Fibroblast of peridontal ligament (primary cell): ENCODE measurements at regions not wholly inside any gene's neighbourhood (a gene's known extent, or its start where the extent isn't known, plus 50 kb on each side); places are given as distances from the start of the nearest gene placed in this dataset.

Experiments used
- DNase-seq: peaks from one replicate; pipeline ENCODE4 v3.0.0-alpha.2; 2010; ENCODE audit errors: extremely low read depth

DNA sequence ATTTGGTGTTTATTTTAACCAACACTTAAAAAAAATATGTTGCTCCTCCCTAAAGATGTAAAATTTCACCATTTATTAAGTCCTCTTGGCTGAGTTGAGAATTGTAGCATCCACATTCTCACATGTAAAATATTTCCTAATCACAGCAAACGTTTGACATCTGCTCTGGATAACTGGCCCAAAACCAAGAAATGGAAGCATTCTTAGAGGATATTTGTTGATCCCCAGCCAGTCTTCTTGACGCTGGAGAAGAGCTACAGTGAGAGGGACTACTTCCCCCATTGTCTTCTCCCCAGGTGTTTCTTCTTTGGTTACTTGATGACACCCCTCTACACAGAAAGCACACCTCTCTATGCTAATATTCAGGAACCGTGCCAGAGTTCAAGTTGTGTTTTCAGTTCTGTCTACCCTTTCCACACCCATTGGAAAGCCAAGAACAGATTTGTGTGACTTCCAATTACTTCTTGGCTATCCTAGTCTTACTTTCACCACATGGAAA is 454.5 kb upstream of the JAG1 start:
- DNase-seq = peak; percentile 39

DNA sequence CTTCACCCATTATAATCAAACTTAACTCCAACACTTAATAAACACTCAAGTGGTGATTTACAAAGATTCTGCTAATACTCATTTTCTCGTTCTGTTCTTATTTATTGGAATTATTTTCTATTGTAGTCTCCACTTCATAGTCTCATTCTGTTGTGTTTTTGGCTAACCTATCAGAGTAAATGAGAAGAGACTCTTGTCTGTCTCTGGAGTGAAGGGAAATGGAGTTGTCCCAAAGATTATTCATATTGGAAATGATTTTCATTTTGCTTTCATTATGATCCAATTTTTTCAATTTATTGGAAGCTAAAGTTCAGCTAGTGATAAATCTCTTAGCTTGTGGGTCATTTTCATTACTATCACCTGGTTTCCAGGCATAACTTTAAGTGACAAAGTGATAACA is 454.9 kb upstream of the JAG1 start:
- DNase-seq = no peak

DNA sequence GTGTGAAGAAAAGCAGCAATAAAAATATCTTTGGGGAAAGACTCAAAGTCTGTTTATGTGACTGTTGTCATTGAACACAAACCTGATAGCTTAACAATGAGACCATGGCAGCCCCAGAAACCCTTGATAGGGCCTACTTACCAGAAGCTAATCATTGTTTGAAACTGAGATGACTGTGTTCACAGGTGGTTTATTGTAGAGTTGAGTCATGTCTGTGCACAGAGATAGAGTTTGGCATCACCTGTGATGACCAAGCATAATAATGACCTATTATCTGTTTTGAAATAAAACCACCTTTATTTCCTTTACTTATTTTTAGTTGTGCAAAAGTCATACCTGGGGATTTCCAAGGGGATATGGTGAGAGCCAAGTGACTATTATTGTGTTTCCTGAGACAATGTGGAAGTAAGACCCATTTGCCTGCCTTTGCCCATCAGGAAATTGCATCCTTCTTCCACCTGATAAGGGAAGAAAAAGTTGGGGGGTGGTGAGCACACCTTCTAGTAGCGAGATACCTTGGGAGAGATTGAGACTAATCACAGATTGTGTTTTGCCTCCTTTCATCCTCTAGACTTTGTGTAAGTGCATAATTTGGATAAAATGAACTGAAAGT is 456.9 kb upstream of the JAG1 start:
- no peak for DNase-seq

DNA sequence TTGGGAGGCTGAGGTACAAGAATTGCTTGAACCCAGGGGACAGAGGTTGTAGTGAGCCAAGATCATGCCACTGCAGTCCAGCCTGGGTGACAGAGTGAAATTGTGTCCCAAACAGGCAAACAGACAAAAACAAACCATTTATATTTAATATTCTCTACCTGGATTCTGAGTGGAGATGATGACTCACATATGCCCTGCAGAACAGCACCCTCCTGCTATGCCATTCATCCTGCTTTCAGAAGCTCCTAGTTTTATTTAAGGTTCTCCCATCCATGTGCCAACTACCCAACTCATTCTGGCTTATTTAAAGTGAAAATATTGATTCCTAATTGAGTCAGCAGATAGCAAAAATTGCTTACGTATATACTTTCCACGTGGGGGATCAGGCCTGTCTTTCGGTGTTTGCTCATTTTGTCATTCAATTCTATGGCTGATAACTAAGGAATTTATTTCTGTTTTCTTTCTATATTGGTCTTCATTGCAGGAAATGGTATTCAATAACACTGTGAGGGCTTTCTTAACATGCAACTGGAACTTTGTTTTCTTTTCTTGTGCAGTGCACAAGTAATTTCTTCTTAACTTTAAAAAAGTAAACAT is 459.1 kb upstream of the JAG1 start:
- no peak for DNase-seq

DNA sequence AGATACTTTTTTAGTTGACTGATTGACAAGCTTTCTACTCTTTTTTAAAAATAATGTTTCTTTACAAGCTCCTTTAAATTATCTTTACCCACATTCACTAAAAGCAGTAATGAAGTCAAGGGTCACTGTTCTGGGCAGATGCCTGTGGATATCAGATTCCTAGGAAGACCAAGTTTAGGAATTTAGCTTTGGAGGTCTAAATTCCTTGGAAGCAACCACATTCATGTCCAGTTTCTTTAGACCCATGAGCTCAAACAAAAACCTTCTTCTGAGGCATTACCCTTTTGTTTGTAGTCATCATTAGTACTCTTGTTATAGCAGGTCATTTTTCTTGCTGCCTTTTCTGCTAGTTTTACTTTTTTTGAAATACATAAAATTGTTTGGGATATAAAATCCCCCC is 462.9 kb upstream of the JAG1 start:
- peak; percentile 49 for DNase-seq

DNA sequence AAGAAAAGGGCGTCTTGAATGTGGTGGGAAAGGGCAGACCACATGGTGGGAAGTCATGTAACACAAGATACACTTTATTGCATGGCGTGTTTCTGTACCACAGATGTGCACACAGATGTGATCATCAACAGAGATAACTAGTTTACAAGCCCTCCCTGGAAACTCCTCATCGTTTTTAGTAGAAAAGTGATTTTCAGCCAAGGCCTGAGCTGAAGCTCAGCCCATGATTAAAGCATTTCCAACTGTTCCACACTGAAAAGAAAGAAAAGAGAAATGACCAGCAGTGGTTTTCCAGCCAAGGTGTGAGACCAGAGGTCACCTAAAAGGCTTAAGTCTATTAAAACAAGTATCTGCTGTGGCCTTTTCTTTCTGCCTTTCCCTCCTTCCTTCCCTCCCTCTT is 463.9 kb upstream of the JAG1 start:
- DNase-seq = no peak

DNA sequence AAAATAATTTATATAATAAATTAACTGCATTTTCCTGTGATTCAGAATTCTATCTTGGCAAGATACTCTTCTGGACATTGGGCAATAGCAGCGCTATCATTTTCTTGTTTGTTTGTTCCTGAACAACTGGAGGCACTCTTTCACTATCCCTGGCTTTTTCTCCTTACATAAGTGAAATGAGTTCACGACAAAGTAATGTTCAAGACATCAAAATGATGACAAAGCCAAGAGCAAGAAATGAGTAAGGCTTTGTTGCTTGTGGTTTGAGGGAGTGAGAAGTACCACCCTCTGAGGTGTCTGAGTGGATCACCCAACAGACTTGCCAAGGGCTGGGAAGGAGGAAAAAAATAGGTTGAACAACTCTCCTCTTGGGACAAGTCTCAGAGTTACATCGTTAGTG is 466.6 kb upstream of the JAG1 start:
- peak; percentile 75 for DNase-seq

DNA sequence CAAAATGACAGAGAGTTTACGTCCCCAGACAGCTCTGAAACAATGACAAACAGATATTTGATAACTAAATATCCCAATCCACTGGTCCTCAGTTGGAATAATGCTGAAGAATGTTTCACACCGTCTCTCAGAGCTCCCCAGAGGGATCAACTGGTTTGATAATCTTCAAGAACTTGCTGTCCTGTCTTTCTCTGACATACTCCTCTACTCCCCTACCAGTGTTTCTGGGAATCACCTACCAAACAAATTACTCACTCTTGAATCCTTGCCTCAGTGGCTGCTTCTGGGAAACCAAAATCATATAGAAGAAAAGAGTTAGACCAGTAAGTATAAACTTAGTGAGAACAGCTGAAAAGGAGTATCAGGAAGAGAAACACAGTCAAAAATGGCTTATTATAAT is 469.7 kb upstream of the JAG1 start:
- no peak for DNase-seq

DNA sequence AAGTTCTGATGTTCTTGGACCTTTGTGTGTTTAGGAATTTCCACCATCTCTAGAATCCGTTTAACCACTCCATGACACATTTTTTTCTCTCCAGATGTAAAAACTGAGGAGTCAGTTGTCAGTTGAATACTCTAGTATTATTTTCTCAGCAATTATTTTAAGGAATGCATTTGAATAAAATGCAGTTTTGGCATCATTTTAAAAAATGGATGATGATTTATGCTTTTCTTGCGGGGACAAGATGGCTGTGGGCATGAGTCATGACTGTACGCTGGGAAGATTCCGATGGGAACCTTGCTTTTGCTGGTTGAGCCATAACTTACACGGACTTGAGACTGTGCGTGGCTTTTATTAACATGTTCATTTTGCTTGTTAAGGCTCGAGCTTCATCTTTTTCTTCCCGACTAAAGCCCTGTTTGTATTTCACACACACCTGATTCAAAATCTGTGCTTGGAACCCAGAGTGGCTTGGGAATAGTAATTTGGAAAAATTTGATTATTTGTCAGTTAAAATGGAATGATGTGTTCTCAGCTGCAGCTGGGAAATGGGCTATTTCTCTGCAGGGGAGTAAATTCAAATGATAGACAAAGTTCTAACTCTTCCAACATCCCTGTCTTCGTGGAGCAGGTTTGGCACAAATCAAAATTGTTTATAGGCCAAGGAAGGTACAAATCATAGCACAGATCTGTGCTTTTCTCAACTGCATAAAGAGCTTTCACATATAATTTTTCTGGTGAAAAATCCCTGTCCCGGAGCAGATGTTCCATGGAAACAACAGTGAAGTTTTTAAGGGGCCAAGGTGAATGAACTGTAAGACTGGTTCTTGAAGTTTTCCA is 470.5 kb upstream of the JAG1 start:
- peak; percentile 97 for DNase-seq

DNA sequence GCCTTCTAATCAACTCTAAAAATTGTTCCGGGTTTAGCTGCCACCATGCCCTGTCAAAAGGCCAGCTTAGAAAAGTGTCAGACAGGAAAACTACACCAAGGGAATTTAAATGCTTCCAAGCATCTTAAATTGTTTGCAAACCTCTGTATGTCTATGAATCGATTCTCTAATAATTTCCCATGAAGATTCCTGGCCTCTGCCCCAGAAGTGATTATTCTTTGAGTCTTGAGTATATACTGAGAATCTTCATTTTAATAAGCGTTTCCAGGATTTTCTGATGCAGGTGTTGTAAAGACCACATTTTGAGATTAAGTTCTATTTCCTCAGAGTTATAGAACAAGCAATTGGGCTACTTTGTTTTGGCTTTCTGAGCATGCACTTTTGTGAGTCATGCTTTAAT is 471.8 kb upstream of the JAG1 start:
- DNase-seq = no peak

DNA sequence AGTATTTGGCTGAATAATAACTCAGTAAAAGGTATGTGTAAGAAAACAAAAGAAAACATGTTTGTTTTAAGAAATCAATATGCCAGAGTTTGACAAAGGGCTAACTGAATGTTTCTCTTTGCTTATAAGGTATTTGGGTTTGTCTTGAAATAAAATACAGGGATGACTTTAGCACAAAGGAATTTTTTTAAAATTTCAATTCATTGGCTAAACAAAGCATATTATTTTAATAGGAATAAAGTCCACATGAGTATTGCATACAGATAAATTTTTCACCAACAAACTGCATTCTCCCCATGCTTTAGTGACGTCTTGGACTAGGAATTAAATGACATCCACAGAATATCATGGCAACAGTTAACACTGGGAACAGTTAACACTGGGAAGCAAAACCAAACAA is 480.0 kb upstream of the JAG1 start:
- peak; percentile 53 for DNase-seq

DNA sequence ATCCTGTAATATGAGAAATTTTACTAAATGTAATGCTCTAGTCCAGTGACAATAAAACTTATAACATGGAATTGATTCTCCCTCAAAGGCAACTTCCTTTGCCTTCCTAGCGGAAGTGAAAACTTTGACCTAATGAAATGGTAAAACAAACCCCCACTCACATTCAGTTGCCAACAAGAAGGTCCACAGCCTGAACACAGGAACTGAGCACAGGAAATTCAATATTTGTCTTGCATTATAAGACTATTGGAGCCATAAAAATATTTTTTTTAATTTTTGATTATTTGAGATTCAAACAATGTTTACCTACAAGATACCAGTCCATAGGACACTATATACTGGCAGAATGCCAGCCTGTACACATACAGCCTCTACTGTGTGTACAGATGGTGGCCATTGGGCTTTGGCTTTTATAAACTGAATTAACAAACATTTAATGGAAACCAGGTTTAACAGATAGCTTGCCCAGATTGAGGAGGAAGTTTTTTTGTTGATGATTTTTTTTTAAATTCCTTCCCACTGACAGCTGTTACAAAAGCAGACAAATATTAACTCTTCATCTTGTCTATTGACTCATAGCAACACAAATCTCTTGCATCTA is 481.5 kb upstream of the JAG1 start:
- DNase-seq = peak; percentile 43

DNA sequence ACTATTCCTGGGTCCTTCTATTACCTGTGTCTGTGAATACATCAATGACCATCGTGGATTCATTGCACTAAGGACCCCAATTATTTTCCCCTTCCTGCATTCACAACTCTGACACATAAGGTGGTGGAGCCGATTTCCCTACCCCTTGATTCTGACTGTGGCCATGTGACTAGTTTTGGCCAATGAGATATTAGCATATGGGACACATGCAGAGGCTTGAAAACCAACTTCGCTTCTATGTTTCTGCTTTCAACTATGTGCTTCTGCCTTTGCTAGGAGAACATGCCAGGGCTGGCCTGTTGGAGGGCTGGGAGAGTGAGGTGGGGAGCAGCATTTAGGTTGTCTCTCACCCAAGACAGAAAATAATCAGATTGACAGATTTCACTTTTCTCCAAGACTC is 483.1 kb upstream of the JAG1 start:
- no peak for DNase-seq

DNA sequence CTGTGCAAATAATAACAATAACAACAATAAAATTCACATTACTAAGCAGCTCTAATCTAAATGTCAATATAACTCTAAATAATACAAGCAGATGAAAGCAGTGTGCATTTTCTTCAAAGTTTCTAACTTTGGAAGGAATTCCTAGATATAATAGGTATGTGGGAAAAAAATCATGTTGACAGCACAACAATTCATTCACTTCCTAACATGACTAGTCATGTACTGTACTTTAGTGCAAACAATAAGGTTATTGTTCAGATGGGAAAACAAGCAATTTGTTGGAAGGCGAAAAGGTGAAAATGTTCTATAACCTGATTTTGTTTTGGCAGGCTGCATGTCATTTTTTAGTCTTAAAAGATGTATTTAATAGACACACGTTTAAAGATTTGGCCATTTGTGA is 484.3 kb upstream of the JAG1 start:
- DNase-seq = no peak

DNA sequence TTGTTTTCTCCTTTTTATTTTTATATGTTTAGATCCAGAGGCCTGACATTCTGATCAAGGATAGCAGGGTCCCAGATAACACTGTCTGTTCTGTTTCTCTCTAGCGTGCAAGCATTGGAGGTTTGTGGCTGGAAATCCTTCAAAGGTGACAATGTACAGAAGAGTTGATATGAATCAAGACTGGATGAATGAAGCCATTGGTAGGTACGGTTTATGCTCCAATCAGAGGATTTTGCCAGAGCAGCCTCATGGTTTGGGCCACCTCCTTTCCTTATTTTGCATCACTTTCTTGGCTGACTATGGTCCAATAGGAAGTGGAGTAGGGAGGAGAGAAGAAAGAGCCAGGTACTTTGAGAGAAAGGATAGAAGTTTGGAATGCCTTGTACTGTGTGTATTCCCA is 484.8 kb upstream of the JAG1 start:
- no peak for DNase-seq

DNA sequence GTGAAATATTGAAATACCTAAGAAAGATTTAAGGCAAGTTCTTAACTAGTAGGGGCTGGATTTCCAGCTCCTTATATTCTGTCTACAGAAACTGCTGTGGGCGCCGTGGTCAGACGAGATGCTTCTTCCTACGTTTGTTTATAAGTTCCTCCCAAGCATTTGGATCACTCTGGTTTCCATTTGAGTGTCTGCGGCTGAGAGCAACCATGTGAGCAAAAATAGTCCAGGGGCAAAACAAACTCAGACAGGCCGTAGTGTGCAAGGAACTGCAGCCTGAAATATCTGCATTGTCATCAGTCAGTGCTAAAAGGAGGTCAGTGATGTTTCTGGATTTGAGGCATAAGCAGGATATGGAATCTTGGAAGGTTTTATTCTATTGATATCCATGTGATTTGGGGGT is 485.9 kb upstream of the JAG1 start:
- peak; percentile 96 for DNase-seq

DNA sequence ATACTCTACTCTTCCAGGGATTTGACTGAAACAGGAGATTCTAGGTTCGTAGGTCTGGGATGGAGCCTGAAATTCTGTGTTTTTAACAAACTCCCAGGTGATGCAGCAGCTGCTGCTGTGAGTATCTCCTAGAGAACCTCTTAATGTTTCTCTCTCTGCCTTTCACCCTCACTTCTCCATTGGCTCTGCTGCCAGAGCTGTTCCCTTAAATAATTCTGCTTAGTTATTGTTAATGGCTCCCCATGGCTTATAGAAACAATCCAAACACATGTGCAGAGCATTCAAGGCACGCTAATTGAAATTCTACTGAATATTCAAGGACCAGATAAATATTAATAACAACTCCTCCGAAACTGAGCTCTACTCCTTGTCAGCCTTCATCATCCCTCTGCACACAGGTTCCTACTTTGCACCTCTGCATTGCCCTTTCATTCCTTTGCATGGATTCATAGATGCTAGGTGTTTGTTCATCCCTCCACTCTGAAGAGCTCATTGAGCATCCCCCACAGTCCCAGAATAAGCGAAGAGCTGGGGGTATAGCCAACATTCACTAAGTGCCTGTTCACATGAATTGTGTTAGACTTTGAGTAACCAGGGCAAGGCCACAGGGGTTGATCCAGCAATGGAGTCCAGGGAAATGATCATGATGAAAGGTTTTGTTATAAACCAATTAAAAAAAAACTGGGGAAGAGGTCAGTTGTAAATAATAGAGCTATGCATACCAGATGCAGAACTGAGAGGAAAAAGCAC is 488.4 kb upstream of the JAG1 start:
- peak; percentile 44 for DNase-seq

DNA sequence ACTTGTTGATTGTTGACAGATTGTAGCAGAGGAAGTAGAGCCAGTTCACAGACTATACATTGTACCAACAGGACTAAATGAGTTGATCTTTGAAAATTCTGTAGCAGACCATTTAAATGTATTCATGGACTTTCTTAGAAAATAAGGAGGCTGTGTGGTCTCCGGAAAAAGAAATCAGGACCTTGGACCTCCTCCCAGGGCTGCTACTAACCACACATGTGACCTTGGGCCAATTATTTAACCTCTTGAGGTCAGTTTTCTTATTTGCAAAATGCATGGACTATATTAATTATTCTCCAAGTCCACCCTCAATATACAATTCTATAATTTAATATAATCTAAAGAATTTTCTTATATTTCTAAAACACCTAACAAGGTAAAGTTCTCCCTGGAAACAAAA is 492.0 kb upstream of the JAG1 start:
- DNase-seq = no peak

DNA sequence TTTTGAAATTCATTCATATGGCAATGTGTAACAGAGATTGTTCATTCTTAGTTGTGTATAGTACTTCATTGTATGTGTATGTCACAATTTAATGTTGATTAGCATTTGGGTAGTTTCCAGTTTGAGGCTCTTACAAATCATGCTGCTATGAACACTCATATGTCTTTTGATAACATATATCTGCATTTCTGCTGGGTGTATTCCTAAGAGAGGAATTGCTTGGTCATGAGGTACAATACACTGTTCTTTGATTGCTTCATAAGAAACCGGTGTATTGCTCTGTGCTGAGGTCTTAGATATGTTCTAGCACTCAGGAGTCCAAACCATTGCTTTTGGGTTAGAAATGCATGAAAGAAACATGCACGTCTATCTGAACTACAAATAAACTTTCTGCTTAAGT is 492.9 kb upstream of the JAG1 start:
- DNase-seq = peak; percentile 42

DNA sequence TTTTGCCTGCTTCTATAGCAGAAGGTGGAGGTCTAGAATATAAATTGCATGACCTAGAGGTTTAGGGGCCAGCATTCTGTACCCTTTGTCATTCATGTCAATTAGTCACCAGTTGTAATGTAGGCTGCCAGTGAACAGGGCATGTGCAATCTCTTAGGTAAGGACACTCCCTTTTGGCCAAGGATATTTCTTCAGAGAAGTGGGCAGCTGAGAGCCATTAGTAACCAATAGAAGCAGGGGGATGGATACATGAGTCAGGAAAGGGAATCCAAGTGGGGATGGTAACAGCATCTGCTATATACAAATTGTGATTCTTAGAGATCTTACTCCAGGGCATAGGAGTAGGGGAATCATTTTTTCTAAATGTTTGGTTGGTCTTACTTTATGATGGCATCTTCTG is 494.2 kb upstream of the JAG1 start:
- DNase-seq = peak; percentile 28

DNA sequence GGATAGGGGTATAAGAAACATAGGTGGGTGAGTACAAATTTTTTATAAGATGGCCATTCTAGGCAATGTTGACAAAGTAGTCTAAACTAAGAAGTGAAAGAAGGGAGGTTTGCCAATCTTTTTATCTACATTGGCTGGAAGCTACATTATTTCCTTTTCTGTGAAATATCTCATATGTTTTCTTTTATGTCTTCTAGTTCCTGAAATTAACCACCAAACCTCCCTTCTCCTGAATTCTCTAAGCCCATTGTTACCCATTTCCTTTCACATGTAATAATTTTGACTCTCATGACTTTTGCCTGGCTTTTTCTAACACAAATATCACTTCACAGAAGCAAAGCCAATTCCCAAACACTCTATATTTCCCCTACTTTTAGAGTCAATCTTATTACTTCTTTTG is 496.2 kb upstream of the JAG1 start:
- no peak for DNase-seq

DNA sequence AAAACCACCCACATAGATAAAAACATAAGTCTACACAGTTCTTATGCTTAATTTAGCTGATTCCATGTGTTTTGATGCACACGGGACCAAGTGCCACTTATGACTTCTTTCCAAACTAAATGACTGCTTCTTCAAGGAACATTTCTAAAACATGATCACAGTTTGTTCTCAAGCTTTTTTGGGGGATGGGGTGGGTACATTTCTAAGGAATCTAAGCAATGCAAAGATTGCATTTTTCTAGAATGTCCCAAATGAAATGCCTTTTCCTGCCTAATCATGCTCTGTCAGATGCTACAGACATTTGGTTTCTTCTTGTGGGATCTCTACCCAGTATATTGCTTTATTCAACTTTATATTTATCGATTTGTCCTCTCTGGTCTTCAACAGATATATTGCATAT is 496.8 kb upstream of the JAG1 start:
- peak; percentile 40 for DNase-seq
